CD14-positive monocyte (primary cell): ENCODE measurements at regions not wholly inside any gene's neighbourhood (a gene's known extent, or its start where the extent isn't known, plus 50 kb on each side); places are given as distances from the start of the nearest gene placed in this dataset.

Source experiments
- DNase-seq, 3 donors: peaks; one replicate each; pipeline ENCODE4 v3.0.0-alpha.2; 2011 to 2022
- H2AFZ ChIP-seq: 2 replicates; pipeline ENCODE4 v1.6.0; 2012; ENCODE audit warnings: mild to moderate bottlenecking, low read depth, low read length, inconsistent platforms; ENCODE audit not compliant: insufficient read depth, poor library complexity, severe bottlenecking
- H3K27ac ChIP-seq, 2 donors: 1 replicate in 1 of 2; 2 replicates in 1 of 2; pipeline ENCODE4 v1.5.1; 2012 to 2013; ENCODE audit warnings: low read length in 2 of 2, control low read depth in 1 of 2, inconsistent platforms in 1 of 2, low read depth in 1 of 2, mild to moderate bottlenecking in 1 of 2
- H3K27me3 ChIP-seq, 2 donors: one replicate each; pipeline versions ENCODE4 v1.6.0 to v1.6.1; 2011 to 2013; ENCODE audit warnings: low read length in 2 of 2; ENCODE audit not compliant: control insufficient read depth in 2 of 2, insufficient read depth in 2 of 2
- H3K36me3 ChIP-seq, 2 donors: replicated peaks in 1 of 2; 1 replicate in 1 of 2; 2 replicates in 1 of 2; pipeline versions ENCODE4 v1.5.1 to v1.6.1; 2012 to 2013; ENCODE audit warnings: low read length in 2 of 2, control low read depth in 1 of 2, inconsistent platforms in 1 of 2, mild to moderate bottlenecking in 1 of 2; ENCODE audit not compliant: insufficient read depth in 2 of 2, control insufficient read depth in 1 of 2
- H3K4me1 ChIP-seq, 2 donors: 1 replicate in 1 of 2; 2 replicates in 1 of 2; pipeline versions ENCODE4 v1.5.1 to v1.6.1; 2012 to 2013; ENCODE audit warnings: low read length in 2 of 2, control low read depth in 1 of 2, inconsistent platforms in 1 of 2, mild to moderate bottlenecking in 1 of 2, moderate library complexity in 1 of 2; ENCODE audit not compliant: insufficient read depth in 2 of 2, control insufficient read depth in 1 of 2
- H3K4me2 ChIP-seq: replicated peaks from 2 replicates; pipeline ENCODE3; 2012; ENCODE audit warnings: low read length, moderate library complexity, mild to moderate bottlenecking; ENCODE audit not compliant: poor library complexity, severe bottlenecking; ENCODE audit errors: extremely low read depth
- H3K4me3 ChIP-seq, 3 experiments: fragments of 200-600 bp in 1 of 3; sonication (generic) in 1 of 3; replicated peaks in 1 of 3; 1 replicate in 2 of 3; 2 replicates in 1 of 3; pipeline ENCODE4 v1.5.1; 2011 to 2013; ENCODE audit warnings: low read length in 3 of 3, mild to moderate bottlenecking in 3 of 3, control low read depth in 2 of 3, low read depth in 2 of 3, inconsistent platforms in 1 of 3, moderate library complexity in 1 of 3
- H3K79me2 ChIP-seq: 2 replicates; pipeline ENCODE4 v1.6.0; 2012; ENCODE audit warnings: mild to moderate bottlenecking, control low read depth, inconsistent platforms, low read length, moderate library complexity; ENCODE audit not compliant: insufficient read depth
- H3K9ac ChIP-seq: 2 replicates; pipeline ENCODE4 v1.6.0; 2017; ENCODE audit warnings: low read length, mild to moderate bottlenecking; ENCODE audit not compliant: insufficient read depth, poor library complexity, severe bottlenecking
- H3K9me3 ChIP-seq, 2 donors: replicated peaks in 1 of 2; 1 replicate in 1 of 2; 2 replicates in 1 of 2; pipeline versions ENCODE4 v1.5.1 to v1.6.1; 2012 to 2013; ENCODE audit warnings: low read length in 2 of 2, control low read depth in 1 of 2; ENCODE audit not compliant: control insufficient read depth in 1 of 2, insufficient read depth in 1 of 2
- H4K20me1 ChIP-seq: 2 replicates; pipeline ENCODE4 v1.6.0; 2012; ENCODE audit warnings: mild to moderate bottlenecking, low read length, control low read depth, moderate library complexity; ENCODE audit not compliant: insufficient read depth
- H3K27ac Mint-ChIP-seq, 7 donors: one replicate each; pipeline ENCODE4 v1.8.0; 2020; ENCODE audit warnings: mild to moderate bottlenecking in 7 of 7, mixed read lengths in 7 of 7, moderate library complexity in 6 of 7, inconsistent platforms in 2 of 7
- H3K27me3 Mint-ChIP-seq, 3 donors: one replicate each; pipeline ENCODE4 v1.8.0; 2021 to 2022; ENCODE audit warnings: low read depth in 3 of 3, mild to moderate bottlenecking in 3 of 3, mixed read lengths in 3 of 3, moderate library complexity in 3 of 3, inconsistent platforms in 1 of 3
- H3K36me3 Mint-ChIP-seq, 2 donors: one replicate each; pipeline ENCODE4 v1.8.0; 2020; ENCODE audit warnings: mixed read lengths in 2 of 2, inconsistent platforms in 1 of 2, mild to moderate bottlenecking in 1 of 2
- H3K4me1 Mint-ChIP-seq: one replicate; pipeline ENCODE4 v1.8.0; 2020; ENCODE audit warnings: mild to moderate bottlenecking, mixed read lengths
- H3K4me3 Mint-ChIP-seq, 2 donors: one replicate each; pipeline ENCODE4 v1.8.0; 2020; ENCODE audit warnings: mild to moderate bottlenecking in 2 of 2, mixed read lengths in 2 of 2, moderate library complexity in 1 of 2
- H3K9me3 Mint-ChIP-seq, 7 donors: one replicate each; pipeline ENCODE4 v1.8.0; 2020 to 2022; ENCODE audit warnings: mixed read lengths in 7 of 7, mild to moderate bottlenecking in 6 of 7, moderate library complexity in 6 of 7, inconsistent platforms in 2 of 7
- WGBS: methylation state at CpG from one replicate; pipeline ENCODE4 v1.1.5; 2013; ENCODE audit warnings: missing lambda C conversion rate; ENCODE audit not compliant: insufficient coverage; 5-methylcytosine and 5-hydroxymethylcytosine counted together
- intact Hi-C, 2 donors: fragments of 100-400 bp; cut with micrococcal nuclease; formaldehyde crosslinking; loops; one replicate each; pipeline versions ENCODE4 v1.15.0 to v1.15.1; 2023
- TF ChIP-seq, protein P1 (sequence below): fragments of 200-600 bp; IDR thresholded peaks from one replicate; pipeline ENCODE4 v1.8.0; 2022; ENCODE audit warnings: antibody characterized with exemption, mild to moderate bottlenecking

DNA sequence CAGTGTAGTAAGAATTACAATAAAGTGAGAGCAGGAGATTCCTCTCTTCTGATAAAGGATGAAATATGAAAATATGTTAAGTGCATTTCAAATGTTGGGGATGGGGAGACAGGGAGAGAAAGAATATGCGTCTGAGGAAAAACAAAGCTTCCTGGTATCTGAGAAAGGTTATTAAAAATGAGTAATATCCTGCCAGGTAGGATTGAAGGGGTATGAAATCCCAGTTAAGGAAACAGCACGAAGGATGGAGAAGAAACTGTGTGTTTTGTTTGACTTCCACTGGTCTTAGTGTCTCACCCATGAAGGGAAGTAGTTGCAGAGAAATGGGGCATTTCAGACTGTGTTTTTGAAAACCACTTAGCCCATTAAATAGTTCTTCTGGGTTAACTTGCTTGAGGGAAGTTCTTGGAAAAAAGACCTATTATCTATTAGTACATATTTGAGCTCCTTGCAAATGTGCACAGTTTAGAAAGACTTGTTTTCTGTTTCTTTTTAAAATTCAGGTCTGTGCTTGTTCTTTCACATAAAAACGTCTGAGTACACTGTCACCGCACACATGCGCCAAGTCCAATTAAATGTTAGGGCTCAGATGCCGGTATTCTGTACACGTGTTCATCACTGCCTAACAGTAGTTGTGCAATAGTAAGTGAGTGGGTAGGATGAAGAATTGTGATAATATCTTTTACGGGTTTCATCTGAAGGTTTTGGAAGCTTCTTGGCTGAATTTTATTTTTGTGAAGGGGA lies 196.1 kb upstream of the P2RY1 start:
- Mint-ChIP-seq H3K4me3 (no peak overlapping the region), H3K9me3 (peaks cover 0 to under 1% (median 0%) of the 10 kb centered on the region in 7 donors), H3K27ac (no peak overlapping the region), H3K4me1 (no peaks in the 10 kb centered on the region), H3K27me3 (peaks cover 0 to 2% (median 2%) of the 10 kb centered on the region in 3 donors), H3K36me3 (no peaks in the 10 kb centered on the region)
- Histone ChIP-seq H3K36me3 (no peaks in the 10 kb centered on the region), H3K79me2 (no peaks in the 10 kb centered on the region), H3K4me3 (no peak overlapping the region), H4K20me1 (no peaks in the 10 kb centered on the region), H3K9me3 (no peaks in the 10 kb centered on the region), H2AFZ (no peak overlapping the region), H3K9ac (no peak overlapping the region), H3K27me3 (no peaks in the 10 kb centered on the region), H3K4me2 (no peak overlapping the region), H3K27ac (no peak overlapping the region), H3K4me1 (no peaks in the 10 kb centered on the region)
- intact Hi-C loops: no loop called here
- TF ChIP-seq, protein P1, sequence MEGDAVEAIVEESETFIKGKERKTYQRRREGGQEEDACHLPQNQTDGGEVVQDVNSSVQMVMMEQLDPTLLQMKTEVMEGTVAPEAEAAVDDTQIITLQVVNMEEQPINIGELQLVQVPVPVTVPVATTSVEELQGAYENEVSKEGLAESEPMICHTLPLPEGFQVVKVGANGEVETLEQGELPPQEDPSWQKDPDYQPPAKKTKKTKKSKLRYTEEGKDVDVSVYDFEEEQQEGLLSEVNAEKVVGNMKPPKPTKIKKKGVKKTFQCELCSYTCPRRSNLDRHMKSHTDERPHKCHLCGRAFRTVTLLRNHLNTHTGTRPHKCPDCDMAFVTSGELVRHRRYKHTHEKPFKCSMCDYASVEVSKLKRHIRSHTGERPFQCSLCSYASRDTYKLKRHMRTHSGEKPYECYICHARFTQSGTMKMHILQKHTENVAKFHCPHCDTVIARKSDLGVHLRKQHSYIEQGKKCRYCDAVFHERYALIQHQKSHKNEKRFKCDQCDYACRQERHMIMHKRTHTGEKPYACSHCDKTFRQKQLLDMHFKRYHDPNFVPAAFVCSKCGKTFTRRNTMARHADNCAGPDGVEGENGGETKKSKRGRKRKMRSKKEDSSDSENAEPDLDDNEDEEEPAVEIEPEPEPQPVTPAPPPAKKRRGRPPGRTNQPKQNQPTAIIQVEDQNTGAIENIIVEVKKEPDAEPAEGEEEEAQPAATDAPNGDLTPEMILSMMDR: no peak
- WGBS: 96% methylated on average over 7 of the region's 8 CpGs
- DNase-seq: no peak

DNA sequence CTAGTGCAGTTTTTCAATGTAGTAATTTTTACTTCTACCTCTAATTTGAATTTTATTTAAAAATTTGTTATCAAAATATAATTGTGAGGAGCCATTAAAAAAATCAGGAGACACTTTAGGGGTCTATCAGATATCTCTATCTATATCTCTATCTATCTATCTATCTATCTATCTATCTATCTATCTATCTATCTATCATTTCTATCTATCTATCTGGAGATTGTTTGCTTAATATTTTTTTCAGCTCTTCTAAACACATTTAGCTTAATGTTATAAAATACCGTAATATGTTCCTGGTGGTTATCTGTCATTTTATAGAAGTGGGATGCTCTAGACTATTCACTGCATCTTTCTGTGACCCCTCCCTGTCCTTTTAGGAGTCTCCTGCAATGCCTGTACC lies 193.7 kb upstream of the P2RY1 start:
- no peak overlapping the region for H3K27ac Mint-ChIP-seq

More for the DNA sequence above, 193.7 kb upstream of the P2RY1 start:
- DNase-seq: no peak
- Mint-ChIP-seq H3K4me3 (no peak overlapping the region), H3K27me3 (peaks cover 1 to 2% (median 2%) of the 10 kb centered on the region in 3 donors), H3K9me3 (peaks cover 0 to 5% (median 2%) of the 10 kb centered on the region in 7 donors), H3K36me3 (no peaks in the 10 kb centered on the region), H3K4me1 (no peaks in the 10 kb centered on the region)
- Histone ChIP-seq H3K9me3 (no peaks in the 10 kb centered on the region), H4K20me1 (no peaks in the 10 kb centered on the region), H2AFZ (no peak overlapping the region), H3K9ac (no peak overlapping the region), H3K36me3 (no peaks in the 10 kb centered on the region), H3K27ac (no peak overlapping the region), H3K79me2 (no peaks in the 10 kb centered on the region), H3K4me2 (no peak overlapping the region), H3K4me1 (no peaks in the 10 kb centered on the region), H3K27me3 (no peaks in the 10 kb centered on the region), H3K4me3 (no peak overlapping the region)
- TF ChIP-seq, protein P1: no peak
- WGBS: no CpG with 5 or more reads among the region's 1 CpG
- intact Hi-C loops: no loop called here
